Esophagus squamous epithelium (tissue), 5 donors: ENCODE measurements at regions not wholly inside any gene's neighbourhood (a gene's known extent, or its start where the extent isn't known, plus 50 kb on each side); places are given as distances from the start of the nearest gene placed in this dataset.

ENCODE experiments used
- DNase-seq: peaks from one replicate; lab custom pipeline; 2025; lab: John Stamatoyannopoulos, UW
- H3K27ac ChIP-seq, 4 donors: fragments of 200-600 bp; sonication (generic); one replicate each; pipeline ENCODE4 v1.5.1; 2016 to 2019; ENCODE audit warnings: mild to moderate bottlenecking in 1 of 4
- H3K27me3 ChIP-seq, 4 donors: fragments of 200-600 bp; sonication (generic); 1 replicate in 3 of 4; 2 replicates in 1 of 4; pipeline versions ENCODE4 v1.5.1 to v1.6.0; 2017 to 2021; ENCODE audit warnings: antibody characterized with exemption in 1 of 4
- H3K36me3 ChIP-seq, 3 donors: fragments of 200-600 bp; sonication (generic); one replicate each; pipeline ENCODE4 v1.5.1; 2016 to 2019
- H3K4me1 ChIP-seq, 3 donors: fragments of 200-600 bp; sonication (generic); one replicate each; pipeline ENCODE4 v1.5.1; 2017 to 2019
- H3K4me3 ChIP-seq, 4 donors: fragments of 200-600 bp; sonication (generic); 1 replicate in 3 of 4; 2 replicates in 1 of 4; pipeline ENCODE4 v1.5.1; 2016 to 2019; ENCODE audit warnings: mild to moderate bottlenecking in 2 of 4, moderate library complexity in 1 of 4
- H3K9me3 ChIP-seq, 3 donors: fragments of 200-600 bp; sonication (generic); one replicate each; pipeline ENCODE4 v1.5.1; 2016 to 2019
- CTCF ChIP-seq, 6 experiments: fragments of 450-650 bp in 4 of 6; fragments of 200-600 bp in 2 of 6; sonication (generic) in 2 of 6; IDR thresholded peaks; one replicate each; pipeline ENCODE4 v1.5.1; 2016 to 2019; ENCODE audit warnings: antibody characterized with exemption in 6 of 6, mild to moderate bottlenecking in 4 of 6, moderate library complexity in 4 of 6
- POLR2A ChIP-seq, 4 donors: fragments of 450-650 bp; IDR thresholded peaks; one replicate each; pipeline ENCODE4 v1.6.1; 2017; ENCODE audit warnings: antibody characterized with exemption in 4 of 4, mild to moderate bottlenecking in 4 of 4, moderate library complexity in 3 of 4
- WGBS, 2 donors: methylation state at CpG; one replicate each; pipeline ENCODE4 v1.1.5; 2018; 5-methylcytosine and 5-hydroxymethylcytosine counted together
- intact Hi-C: fragments of 100-400 bp; cut with DNase I; formaldehyde crosslinking; loops from one replicate; pipeline ENCODE4 v1.15.0; 2022
- donor health status: DM: yes; HTN: yes; CAD: no.

GRCh38 chr14:71290301-71290700 lies 383.0 kb downstream of the PCNX1 start:
- TF ChIP-seq CTCF (IDR thresholded peaks at IDR 0.05) (no peak), POLR2A (IDR thresholded peaks at IDR 0.05) (no peak)
- WGBS, 2 donors, result 65 to 68% methylated on average over 6 of the region's 6 CpGs
- Histone ChIP-seq H3K9me3 (peaks cover 0 to 7% (median 0%) of the 10 kb centered on the region in 3 donors), H3K36me3 (no peaks in the 10 kb centered on the region), H3K4me1 (peaks cover 4 to 30% (median 6%) of the 10 kb centered on the region in 3 donors), H3K4me3 (no peak overlapping the region), H3K27ac (peak overlapping the region in 3 of 4 donors; percentile 61 to 75 (median 70)), H3K27me3 (no peaks in the 10 kb centered on the region)
- intact Hi-C loops, result no loop called here
- no peak for DNase-seq

- no peak for DNase-seq
- Histone ChIP-seq H3K4me3 (no peak overlapping the region), H3K9me3 (no peaks in the 10 kb centered on the region), H3K4me1 (peaks cover 4 to 26% (median 6%) of the 10 kb centered on the region in 3 donors), H3K27me3 (no peaks in the 10 kb centered on the region), H3K27ac (peak overlapping the region; percentile 51 to 70 (median 60)), H3K36me3 (no peaks in the 10 kb centered on the region)
- intact Hi-C loops, result no loop called here
- 11 to 24% methylated on average over 4 of the region's 4 CpGs for WGBS, 2 donors
- TF ChIP-seq POLR2A (IDR thresholded peaks at IDR 0.05) (no peak), CTCF (IDR thresholded peaks at IDR 0.05) (no peak)
Measured at GRCh38 chr14:71290960-71291466, 383.8 kb downstream of the PCNX1 start.

- intact Hi-C loops, result no loop called here
- Histone ChIP-seq H3K9me3 (no peaks in the 10 kb centered on the region), H3K27ac (no peak overlapping the region), H3K4me3 (no peak overlapping the region), H3K27me3 (no peaks in the 10 kb centered on the region), H3K4me1 (peaks cover 0 to 6% (median 1%) of the 10 kb centered on the region in 3 donors), H3K36me3 (no peaks in the 10 kb centered on the region)
- DNase-seq, result no peak
- TF ChIP-seq CTCF (IDR thresholded peaks at IDR 0.05) (no peak), POLR2A (IDR thresholded peaks at IDR 0.05) (no peak)
Measured at GRCh38 chr14:71296184-71296583, 388.9 kb downstream of the PCNX1 start.

DNA sequence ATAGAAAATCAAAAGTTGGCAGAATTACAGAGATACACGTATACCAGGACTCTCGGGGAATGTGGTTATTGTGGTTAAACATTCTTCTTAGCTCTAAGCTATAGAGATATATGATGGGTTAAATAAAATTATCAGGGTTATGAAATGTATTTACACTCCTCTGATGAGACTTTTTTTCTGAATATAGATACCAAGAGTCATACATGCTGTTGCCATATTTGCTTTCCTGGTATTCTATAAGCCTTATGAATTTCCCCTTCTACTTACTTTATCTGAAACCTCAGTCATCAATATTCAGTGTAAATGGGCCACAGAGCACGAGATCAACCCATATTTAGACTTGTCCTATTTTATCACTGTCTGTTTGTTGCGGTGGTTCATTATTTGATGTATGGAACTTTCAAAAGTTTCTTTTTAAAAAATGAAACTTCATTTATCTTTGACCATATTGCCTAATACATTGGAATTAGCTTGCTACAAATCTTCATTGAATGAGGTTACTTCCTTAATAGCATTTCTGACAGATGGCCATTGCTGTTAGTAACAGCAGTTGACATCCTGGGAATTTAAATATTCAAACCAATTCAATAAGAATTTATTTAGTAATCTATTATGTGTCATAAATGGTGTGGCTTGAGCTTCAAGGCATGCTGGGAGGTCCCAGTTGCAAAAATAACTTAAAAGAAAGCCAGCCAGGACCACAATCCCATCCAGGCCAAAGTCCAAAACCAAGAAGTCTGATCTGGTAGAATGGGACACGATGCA lies 393.5 kb downstream of the PCNX1 start:
- intact Hi-C loops, result loop anchor here (10.0 kb wide), 1 partner anchor 136 kb away; no protein-coding TSS in a partner anchor
- Histone ChIP-seq H3K36me3 (no peaks in the 10 kb centered on the region), H3K27ac (no peak overlapping the region), H3K4me1 (no peaks in the 10 kb centered on the region), H3K27me3 (no peaks in the 10 kb centered on the region), H3K4me3 (no peak overlapping the region), H3K9me3 (peaks cover 0 to 9% (median 0%) of the 10 kb centered on the region in 3 donors)
- WGBS, 2 donors, result 51 to 61% methylated on average over 5 of the region's 5 CpGs
- no peak for TF ChIP-seq CTCF (IDR thresholded peaks at IDR 0.05)
- TF ChIP-seq POLR2A (IDR thresholded peaks at IDR 0.05), result no peak
- DNase-seq, result no peak

- no peaks in the 10 kb centered on the region for H3K27me3 ChIP-seq
- H3K9me3 ChIP-seq, result peaks cover 0 to 9% (median 0%) of the 10 kb centered on the region in 3 donors
- no peak overlapping the region for H3K27ac ChIP-seq
- no peak for TF ChIP-seq CTCF (IDR thresholded peaks at IDR 0.05)
- TF ChIP-seq POLR2A (IDR thresholded peaks at IDR 0.05), result no peak
- 86 to 100% methylated on average over 2 of the region's 2 CpGs for WGBS, 2 donors
- H3K4me1 ChIP-seq, result no peaks in the 10 kb centered on the region
- no peaks in the 10 kb centered on the region for H3K36me3 ChIP-seq
- no peak for DNase-seq
- no peak overlapping the region for H3K4me3 ChIP-seq
- intact Hi-C loops, result loop anchor here (10.0 kb wide), 1 partner anchor 137 kb away; no protein-coding TSS in a partner anchor
Measured at GRCh38 chr14:71301611-71302010, 394.4 kb downstream of the PCNX1 start.
